Transverse colon (tissue), 4 donors: ENCODE measurements at regions not wholly inside any gene's neighbourhood (a gene's known extent, or its start where the extent isn't known, plus 50 kb on each side); places are given as distances from the start of the nearest gene placed in this dataset.

ENCODE experiments used
- DNase-seq: peaks from one replicate; pipeline ENCODE4 v3.0.0-alpha.2; 2019
- H3K27ac ChIP-seq, 4 donors: fragments of 200-600 bp; sonication (generic); 2 replicates each; pipeline ENCODE4 v1.5.1; 2016 to 2018; ENCODE audit warnings: inconsistent platforms in 4 of 4
- H3K27me3 ChIP-seq: fragments of 200-600 bp; sonication (generic); 2 replicates; pipeline ENCODE4 v1.5.1; 2017; ENCODE audit warnings: inconsistent platforms
- H3K36me3 ChIP-seq, 4 donors: fragments of 200-600 bp; sonication (generic); 2 replicates each; pipeline ENCODE4 v1.5.1; 2017 to 2019; ENCODE audit warnings: inconsistent platforms in 4 of 4
- H3K4me1 ChIP-seq, 4 donors: fragments of 200-600 bp; sonication (generic); 2 replicates each; pipeline ENCODE4 v1.5.1; 2017 to 2020; ENCODE audit warnings: inconsistent platforms in 4 of 4
- H3K4me3 ChIP-seq, 4 donors: fragments of 200-600 bp; sonication (generic); 1 replicate in 1 of 4; 2 replicates in 3 of 4; pipeline versions ENCODE4 v1.5.1 to v1.6.1; 2017 to 2019; ENCODE audit warnings: inconsistent platforms in 4 of 4
- H3K9me3 ChIP-seq, 2 donors: fragments of 200-600 bp; sonication (generic); 2 replicates each; pipeline ENCODE4 v1.5.1; 2017 to 2019; ENCODE audit warnings: inconsistent platforms in 2 of 2
- EP300 ChIP-seq: sonication (generic); formaldehyde crosslinking; IDR thresholded peaks from one replicate; pipeline ENCODE4 v1.6.1; 2017; ENCODE audit warnings: antibody characterized with exemption, low read depth
- POLR2A ChIP-seq: fragments of 450-650 bp; IDR thresholded peaks from one replicate; pipeline ENCODE4 v1.6.1; 2016; ENCODE audit warnings: antibody characterized with exemption, mild to moderate bottlenecking, moderate library complexity
- POLR2AphosphoS5 ChIP-seq, 3 donors: sonication (generic); formaldehyde crosslinking; IDR thresholded peaks; one replicate each; pipeline ENCODE4 v1.6.1; 2016; ENCODE audit warnings: antibody characterized with exemption in 3 of 3
- WGBS, 2 donors: methylation state at CpG; one replicate each; pipeline ENCODE4 v1.1.5; 2018; ENCODE audit warnings: low coverage in 1 of 2; 5-methylcytosine and 5-hydroxymethylcytosine counted together
- in situ Hi-C, 4 donors: fragments of 200-750 bp; cut with MboI; loops; one replicate each; pipeline versions ENCODE4 v1.15.0 to v1.15.1; 2017; ENCODE audit warnings: low sequenced_read_pairs in 3 of 4, low pct_ligation_motif_present in 1 of 4, low pct_unique_long_range_greater_than_20kb in 1 of 4
- intact Hi-C: fragments of 100-400 bp; cut with DNase I; formaldehyde crosslinking; loops from one replicate; pipeline ENCODE4 v1.15.1; 2023; ENCODE audit warnings: low total_unique reads
- TF ChIP-seq, protein P1 (sequence below), 5 experiments: fragments of 200-600 bp in 3 of 5; fragments of 450-650 bp in 2 of 5; sonication (generic) in 3 of 5; IDR thresholded peaks; 1 replicate in 2 of 5; 2 replicates in 3 of 5; pipeline ENCODE4 v1.5.1; 2016 to 2017; ENCODE audit warnings: antibody characterized with exemption in 5 of 5, inconsistent platforms in 3 of 5, mild to moderate bottlenecking in 2 of 5, moderate library complexity in 1 of 5

DNA sequence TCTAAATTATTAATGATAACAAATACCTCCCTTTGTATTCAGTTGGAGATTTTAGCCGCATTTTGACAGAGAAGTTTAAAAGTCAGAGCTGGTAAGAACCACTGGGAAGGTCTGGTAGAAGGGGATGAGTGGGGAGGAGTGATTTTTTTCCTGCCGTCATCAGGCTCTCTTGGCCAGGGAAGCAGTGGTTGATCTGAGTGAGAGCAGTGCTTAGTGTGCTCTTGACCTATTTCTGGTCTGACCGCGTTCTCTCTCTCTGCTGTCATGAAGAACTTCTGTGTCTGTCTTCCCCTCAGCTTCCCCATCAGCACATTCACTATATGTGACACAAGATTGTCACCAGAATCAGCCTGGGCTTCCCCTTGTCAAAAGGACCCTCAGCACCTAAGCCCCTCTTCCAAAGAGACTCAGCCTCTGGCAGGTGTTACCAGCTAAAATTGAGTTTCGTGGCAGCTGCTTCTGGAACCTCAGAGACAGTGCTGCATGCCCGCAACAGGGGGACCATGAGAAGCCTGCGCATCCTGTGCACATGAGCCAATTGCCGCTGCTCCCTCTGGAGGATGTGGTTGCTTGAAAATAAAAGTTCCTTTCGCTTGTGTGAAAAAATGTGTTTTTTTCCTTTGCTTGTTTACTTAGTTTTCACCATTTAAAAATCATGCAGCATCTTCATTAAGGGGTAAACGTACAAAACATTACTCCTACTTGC lies 268.9 kb downstream of the C4orf33 start:
- Histone ChIP-seq H3K27ac (no peak overlapping the region), H3K27me3 (no peaks in the 10 kb centered on the region), H3K4me3 (no peak overlapping the region), H3K9me3 (no peaks in the 10 kb centered on the region), H3K4me1 (peaks cover 0 to 8% (median 0%) of the 10 kb centered on the region in 4 donors), H3K36me3 (no peaks in the 10 kb centered on the region)
- intact Hi-C loops: no loop called here
- DNase-seq: no peak
- in situ Hi-C loops: loop anchor here in 3 of 4 donors (10.0 kb wide), 1 partner anchor 280 kb away; no protein-coding TSS in a partner anchor
- TF ChIP-seq EP300: no peak
- no peak for TF ChIP-seq POLR2AphosphoS5 (IDR thresholded peaks at IDR 0.05)
- TF ChIP-seq POLR2A: no peak
- TF ChIP-seq, protein P1, sequence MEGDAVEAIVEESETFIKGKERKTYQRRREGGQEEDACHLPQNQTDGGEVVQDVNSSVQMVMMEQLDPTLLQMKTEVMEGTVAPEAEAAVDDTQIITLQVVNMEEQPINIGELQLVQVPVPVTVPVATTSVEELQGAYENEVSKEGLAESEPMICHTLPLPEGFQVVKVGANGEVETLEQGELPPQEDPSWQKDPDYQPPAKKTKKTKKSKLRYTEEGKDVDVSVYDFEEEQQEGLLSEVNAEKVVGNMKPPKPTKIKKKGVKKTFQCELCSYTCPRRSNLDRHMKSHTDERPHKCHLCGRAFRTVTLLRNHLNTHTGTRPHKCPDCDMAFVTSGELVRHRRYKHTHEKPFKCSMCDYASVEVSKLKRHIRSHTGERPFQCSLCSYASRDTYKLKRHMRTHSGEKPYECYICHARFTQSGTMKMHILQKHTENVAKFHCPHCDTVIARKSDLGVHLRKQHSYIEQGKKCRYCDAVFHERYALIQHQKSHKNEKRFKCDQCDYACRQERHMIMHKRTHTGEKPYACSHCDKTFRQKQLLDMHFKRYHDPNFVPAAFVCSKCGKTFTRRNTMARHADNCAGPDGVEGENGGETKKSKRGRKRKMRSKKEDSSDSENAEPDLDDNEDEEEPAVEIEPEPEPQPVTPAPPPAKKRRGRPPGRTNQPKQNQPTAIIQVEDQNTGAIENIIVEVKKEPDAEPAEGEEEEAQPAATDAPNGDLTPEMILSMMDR (IDR thresholded peaks at IDR 0.05): no peak
- WGBS, 2 donors: 71 to 72% methylated on average over 6 to 10 of the region's 10 CpGs

DNA sequence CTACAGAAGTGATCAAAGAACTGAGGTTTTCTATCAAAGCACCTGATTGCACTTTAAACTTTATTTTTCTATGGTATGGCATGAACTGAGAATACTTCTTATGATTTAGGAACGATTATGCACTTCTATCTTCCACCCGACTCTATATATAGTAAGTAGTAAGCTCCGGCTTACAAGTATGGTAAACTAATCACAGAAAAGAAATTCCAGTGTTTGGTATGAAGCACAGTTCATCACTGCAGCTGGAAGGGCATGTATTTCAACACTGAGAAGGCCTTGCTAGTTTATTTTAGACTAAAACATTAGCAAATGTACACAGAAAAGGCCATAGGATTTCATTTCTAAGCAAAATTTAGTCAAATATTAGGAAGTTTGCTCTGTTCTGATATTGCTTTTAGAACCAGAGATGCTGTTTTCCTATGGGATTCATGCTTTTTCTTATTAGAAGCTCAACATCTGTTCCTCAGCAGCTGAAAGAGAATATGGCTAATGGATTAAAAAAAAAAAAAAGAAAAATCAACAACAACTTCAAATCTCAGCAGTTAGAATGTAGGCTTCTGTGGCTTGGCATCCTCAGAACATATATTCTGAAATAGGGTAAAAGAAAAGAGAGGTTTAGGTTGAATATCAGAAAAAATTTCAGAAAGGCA lies 273.5 kb downstream of the C4orf33 start:
- intact Hi-C loops (no loop called here), in situ Hi-C loops (loop anchor here in 3 of 4 donors (10.0 kb wide), 1 partner anchor 275 kb away; no protein-coding TSS in a partner anchor)
- H3K27ac ChIP-seq: no peak overlapping the region

DNA sequence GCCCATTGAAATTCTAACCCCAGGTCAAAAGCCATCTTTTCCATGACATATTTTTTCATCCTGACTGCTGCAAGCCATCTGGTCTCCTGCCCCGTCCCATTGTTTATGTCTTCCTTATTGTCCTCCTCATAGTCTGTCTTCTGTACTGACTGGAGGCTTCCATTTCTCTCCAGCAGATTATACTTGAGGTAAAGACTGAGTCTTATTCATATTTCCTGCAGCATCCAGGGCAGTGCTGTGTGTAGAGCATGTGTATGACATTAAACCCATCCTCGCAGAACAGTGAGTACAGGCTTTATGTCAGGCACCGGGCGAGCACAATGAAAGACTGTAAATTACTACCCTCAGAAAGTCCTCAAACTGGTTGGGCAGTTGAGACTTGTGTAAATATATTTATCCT lies 275.1 kb downstream of the C4orf33 start:
- intact Hi-C loops (no loop called here), in situ Hi-C loops (no loop called here)
- no peaks in the 10 kb centered on the region for H3K36me3 ChIP-seq
- no peaks in the 10 kb centered on the region for H3K9me3 ChIP-seq
- H3K27me3 ChIP-seq: no peaks in the 10 kb centered on the region
- no peak overlapping the region for H3K4me3 ChIP-seq
- DNase-seq: no peak
- no peak overlapping the region for H3K27ac ChIP-seq
- 24 to 61% methylated on average over 2 to 4 of the region's 4 CpGs for WGBS, 2 donors
- TF ChIP-seq POLR2AphosphoS5 (IDR thresholded peaks at IDR 0.05): no peak
- no peak for TF ChIP-seq POLR2A
- TF ChIP-seq, protein P1 (IDR thresholded peaks at IDR 0.05): no peak
- H3K4me1 ChIP-seq: no peaks in the 10 kb centered on the region

More for the DNA sequence above, 273.5 kb downstream of the C4orf33 start:
- H3K36me3 ChIP-seq: no peaks in the 10 kb centered on the region
- DNase-seq: no peak
- no peaks in the 10 kb centered on the region for H3K27me3 ChIP-seq
- no peaks in the 10 kb centered on the region for H3K9me3 ChIP-seq
- no peaks in the 10 kb centered on the region for H3K4me1 ChIP-seq
- H3K4me3 ChIP-seq: no peak overlapping the region
- 54 to 67% methylated on average over 3 of the region's 3 CpGs for WGBS, 2 donors
- TF ChIP-seq POLR2A (no peak), POLR2AphosphoS5 (IDR thresholded peaks at IDR 0.05) (no peak), EP300 (no peak)
- TF ChIP-seq, protein P1 (IDR thresholded peaks at IDR 0.05): no peak

DNA sequence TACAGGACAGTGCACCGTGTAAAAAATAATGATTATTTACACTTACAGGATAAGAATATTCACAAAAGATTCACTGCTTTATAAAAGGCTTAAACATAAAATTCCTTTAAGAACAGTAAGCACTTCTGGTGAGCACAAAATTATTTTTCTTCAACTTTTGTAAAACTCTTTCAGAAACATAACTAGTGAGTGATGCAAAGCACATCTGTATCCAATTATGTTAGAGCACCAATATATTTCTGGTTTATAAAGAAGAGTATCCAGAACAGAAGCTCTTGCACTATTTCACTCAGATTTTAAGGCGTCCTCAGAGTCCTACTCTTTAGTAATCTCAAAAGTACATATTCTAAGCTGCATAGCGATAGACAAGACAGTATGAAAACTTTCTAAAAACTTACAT lies 276.0 kb downstream of the C4orf33 start:
- Histone ChIP-seq H3K9me3 (no peaks in the 10 kb centered on the region), H3K36me3 (no peaks in the 10 kb centered on the region), H3K4me1 (no peaks in the 10 kb centered on the region), H3K27me3 (no peaks in the 10 kb centered on the region), H3K27ac (no peak overlapping the region), H3K4me3 (no peak overlapping the region)
- 69 to 75% methylated on average over 3 of the region's 3 CpGs for WGBS, 2 donors
- no peak for DNase-seq
- TF ChIP-seq, protein P1 (IDR thresholded peaks at IDR 0.05): no peak
- TF ChIP-seq POLR2AphosphoS5 (IDR thresholded peaks at IDR 0.05): no peak
- TF ChIP-seq POLR2A: no peak
- no peak for TF ChIP-seq EP300
- intact Hi-C loops (no loop called here), in situ Hi-C loops (no loop called here)
